GM23338 (cell line): ENCODE measurements at regions not wholly inside any gene's neighbourhood (a gene's known extent, or its start where the extent isn't known, plus 50 kb on each side); places are given as distances from the start of the nearest gene placed in this dataset.

Experiments used
- ATAC-seq: fragments of 200-7000 bp; cut with Tn5 transposase; 3 replicates; pipeline ENCODE4 v1.9.1; 2020
- DNase-seq: peaks from one replicate; pipeline ENCODE4 v3.0.0-alpha.2; 2015; ENCODE audit warnings: low spot score
- H2AFZ ChIP-seq: fragments of 200-600 bp; sonication (generic); 2 replicates; pipeline ENCODE4 v1.8.0; 2016; ENCODE audit warnings: antibody characterized with exemption, mild to moderate bottlenecking, moderate library complexity
- H3F3A ChIP-seq: fragments of 200-600 bp; sonication (generic); replicated peaks from 2 replicates; pipeline ENCODE4 v1.8.0; 2017; ENCODE audit warnings: antibody characterized with exemption, mixed run types, low read depth
- H3K27ac ChIP-seq: fragments of 200-600 bp; sonication (generic); 2 replicates; pipeline ENCODE4 v1.6.1; 2016; ENCODE audit warnings: low read depth
- H3K27me3 ChIP-seq: fragments of 200-600 bp; sonication (generic); 2 replicates; pipeline ENCODE4 v1.8.0; 2016; ENCODE audit warnings: mild to moderate bottlenecking, mixed run types, moderate library complexity; ENCODE audit not compliant: insufficient read depth
- H3K36me3 ChIP-seq: fragments of 200-600 bp; sonication (generic); 2 replicates; pipeline ENCODE4 v1.8.0; 2016; ENCODE audit warnings: mild to moderate bottlenecking; ENCODE audit not compliant: insufficient read depth
- H3K4me1 ChIP-seq: fragments of 200-600 bp; sonication (generic); 2 replicates; pipeline ENCODE4 v1.8.0; 2016; ENCODE audit warnings: mild to moderate bottlenecking, moderate library complexity; ENCODE audit not compliant: insufficient read depth
- H3K4me2 ChIP-seq: fragments of 200-600 bp; sonication (generic); 2 replicates; pipeline ENCODE4 v1.7.1; 2017; ENCODE audit warnings: mixed run types
- H3K4me3 ChIP-seq: fragments of 200-600 bp; sonication (generic); 2 replicates; pipeline ENCODE4 v1.6.1; 2016; ENCODE audit warnings: mixed run types
- H3K79me2 ChIP-seq: fragments of 200-600 bp; sonication (generic); replicated peaks from 2 replicates; pipeline ENCODE4 v1.8.0; 2017; ENCODE audit warnings: mild to moderate bottlenecking; ENCODE audit not compliant: insufficient read depth
- H3K9me2 ChIP-seq: fragments of 200-600 bp; sonication (generic); 2 replicates; pipeline ENCODE4 v1.8.0; 2017; ENCODE audit not compliant: insufficient read depth
- H4K20me1 ChIP-seq: fragments of 200-600 bp; sonication (generic); replicated peaks from 2 replicates; pipeline ENCODE4 v1.8.0; 2017; ENCODE audit warnings: mild to moderate bottlenecking; ENCODE audit not compliant: insufficient read depth
- H3K27ac Mint-ChIP-seq: 2 replicates; pipeline ENCODE4 v1.8.0; 2020; ENCODE audit warnings: inconsistent platforms, mild to moderate bottlenecking, moderate library complexity, mixed read lengths
- H3K27me3 Mint-ChIP-seq: 3 replicates; pipeline ENCODE4 v1.8.0; 2022; ENCODE audit warnings: low read depth, mild to moderate bottlenecking, moderate library complexity, mixed read lengths, inconsistent platforms; ENCODE audit not compliant: insufficient read depth, poor library complexity
- H3K36me3 Mint-ChIP-seq: 3 replicates; pipeline ENCODE4 v1.8.0; 2021; ENCODE audit warnings: low read depth, mild to moderate bottlenecking, inconsistent platforms, moderate library complexity, mixed read lengths
- H3K4me1 Mint-ChIP-seq: 3 replicates; pipeline ENCODE4 v1.8.0; 2020; ENCODE audit warnings: mild to moderate bottlenecking, inconsistent platforms, mixed read lengths
- H3K4me3 Mint-ChIP-seq: 3 replicates; pipeline ENCODE4 v1.8.0; 2021; ENCODE audit warnings: moderate library complexity, mild to moderate bottlenecking, inconsistent platforms, mixed read lengths
- H3K9me3 Mint-ChIP-seq: 3 replicates; pipeline ENCODE4 v1.8.0; 2020; ENCODE audit warnings: moderate library complexity, mild to moderate bottlenecking, inconsistent platforms, mixed read lengths
- CREB1 ChIP-seq: fragments of 250-450 bp; sonication (Bioruptor Pico); IDR thresholded peaks from 2 replicates; pipeline ENCODE4 v1.5.0; 2020; ENCODE audit warnings: low read depth, mild to moderate bottlenecking, moderate library complexity
- CTCF ChIP-seq, 2 experiments: fragments of 200-600 bp in 1 of 2; sonication (generic) in 1 of 2; conservative IDR thresholded peaks; 2 replicates each; pipeline versions ENCODE4 v1.5.1 to v1.6.1; 2016 to 2017; ENCODE audit warnings: antibody characterized with exemption in 2 of 2, low read depth in 2 of 2, mild to moderate bottlenecking in 2 of 2, moderate library complexity in 1 of 2
- ETS1 ChIP-seq: IDR thresholded peaks from 2 replicates; pipeline ENCODE4 v1.6.1; 2016; ENCODE audit warnings: antibody characterized with exemption
- EZH2 ChIP-seq: fragments of 200-600 bp; sonication (generic); IDR thresholded peaks from one replicate; pipeline ENCODE4 v1.8.0; 2017; ENCODE audit warnings: antibody characterized with exemption, mild to moderate bottlenecking, low read depth; ENCODE audit not compliant: unreplicated experiment
- EZH2phosphoT487 ChIP-seq: fragments of 200-600 bp; sonication (generic); IDR thresholded peaks from one replicate; pipeline ENCODE4 v1.8.1; 2018; ENCODE audit warnings: antibody characterized with exemption; ENCODE audit not compliant: unreplicated experiment
- JUNB ChIP-seq: IDR thresholded peaks from one replicate; pipeline ENCODE4 v1.6.1; 2016; ENCODE audit warnings: antibody characterized with exemption; ENCODE audit not compliant: unreplicated experiment
- NANOG ChIP-seq: IDR thresholded peaks from 2 replicates; pipeline ENCODE4 v1.6.1; 2016; ENCODE audit warnings: antibody characterized with exemption, borderline replicate concordance
- POLR2AphosphoS5 ChIP-seq: IDR thresholded peaks from 2 replicates; pipeline ENCODE4 v1.6.1; 2016; ENCODE audit warnings: antibody characterized with exemption, low read depth
- STAT1 ChIP-seq: IDR thresholded peaks from one replicate; pipeline ENCODE4 v1.6.1; 2016; ENCODE audit warnings: antibody characterized with exemption; ENCODE audit not compliant: unreplicated experiment
- ZNF114 ChIP-seq: fragments of 250-450 bp; sonication (Bioruptor Pico); IDR thresholded peaks from 2 replicates; pipeline ENCODE4 v1.5.0; 2020; ENCODE audit warnings: mild to moderate bottlenecking, moderate library complexity
- ZNF331 ChIP-seq: fragments of 250-450 bp; sonication (Bioruptor Pico); IDR thresholded peaks from 2 replicates; pipeline ENCODE4 v1.5.0; 2020; ENCODE audit warnings: low read depth, mild to moderate bottlenecking, moderate library complexity
- TF ChIP-seq, protein P1 (sequence below): IDR thresholded peaks from one replicate; pipeline ENCODE4 v1.6.1; 2018; ENCODE audit warnings: antibody characterized with exemption; ENCODE audit not compliant: unreplicated experiment

DNA sequence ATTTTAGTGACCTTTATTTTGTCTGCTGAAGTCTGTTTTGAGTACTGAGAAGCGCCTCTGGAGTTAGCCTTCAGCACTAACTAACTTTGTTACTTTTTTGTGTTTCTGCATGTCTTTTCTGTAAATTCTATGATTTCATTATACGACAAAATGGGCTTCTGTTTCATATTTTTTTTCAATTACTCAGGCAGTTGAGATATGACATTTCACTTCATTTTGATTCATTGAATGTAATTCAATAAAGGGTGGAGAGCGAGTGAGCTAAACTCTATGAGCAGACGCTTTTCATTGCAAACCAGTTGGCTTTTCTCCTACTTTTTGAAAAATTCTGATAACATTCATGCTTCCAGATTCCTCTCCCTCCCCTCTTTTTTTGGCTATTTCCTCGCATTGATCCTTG lies 84.4 kb upstream of the KCNH8 start (continued):
- TF ChIP-seq NANOG (no peak), CREB1 (CRISPR knock-in tag) (no peak), ZNF114 (no peak), ETS1 (no peak), POLR2AphosphoS5 (no peak), ZNF331 (CRISPR knock-in tag) (no peak)

GRCh38 chr3:19060404-19060803 lies 87.9 kb upstream of the KCNH8 start:
- no peak for ATAC-seq
- DNase-seq = no peak
- no peaks in the 10 kb centered on the region for H3K36me3 Mint-ChIP-seq
- Histone ChIP-seq H3K36me3 (no peaks in the 10 kb centered on the region), H3F3A (no peaks in the 10 kb centered on the region), H3K4me2 (no peak overlapping the region), H3K27me3 (no peaks in the 10 kb centered on the region), H4K20me1 (no peaks in the 10 kb centered on the region), H3K4me3 (no peak overlapping the region), H3K79me2 (no peaks in the 10 kb centered on the region), H2AFZ (no peak overlapping the region), H3K27ac (no peak overlapping the region), H3K4me1 (no peaks in the 10 kb centered on the region), H3K9me2 (no peaks in the 10 kb centered on the region)
- no peak overlapping the region for H3K4me3 Mint-ChIP-seq
- H3K4me1 Mint-ChIP-seq = peaks cover 5% of the 10 kb centered on the region; the same call in 2 of the 3 replicates
- H3K9me3 Mint-ChIP-seq = no peaks in the 10 kb centered on the region
- H3K27me3 Mint-ChIP-seq = no peaks in the 10 kb centered on the region
- H3K27ac Mint-ChIP-seq = no peak overlapping the region
- TF ChIP-seq CTCF (conservative IDR thresholded peaks at IDR 0.05; ENCODE audit: low read depth in 2 of 2) (no peak), ZNF331 (CRISPR knock-in tag) (no peak), EZH2phosphoT487 (no peak), ZNF114 (no peak), STAT1 (no peak), ETS1 (no peak), JUNB (no peak), EZH2 (no peak), CREB1 (CRISPR knock-in tag) (no peak), POLR2AphosphoS5 (no peak)
- TF ChIP-seq, protein P1, sequence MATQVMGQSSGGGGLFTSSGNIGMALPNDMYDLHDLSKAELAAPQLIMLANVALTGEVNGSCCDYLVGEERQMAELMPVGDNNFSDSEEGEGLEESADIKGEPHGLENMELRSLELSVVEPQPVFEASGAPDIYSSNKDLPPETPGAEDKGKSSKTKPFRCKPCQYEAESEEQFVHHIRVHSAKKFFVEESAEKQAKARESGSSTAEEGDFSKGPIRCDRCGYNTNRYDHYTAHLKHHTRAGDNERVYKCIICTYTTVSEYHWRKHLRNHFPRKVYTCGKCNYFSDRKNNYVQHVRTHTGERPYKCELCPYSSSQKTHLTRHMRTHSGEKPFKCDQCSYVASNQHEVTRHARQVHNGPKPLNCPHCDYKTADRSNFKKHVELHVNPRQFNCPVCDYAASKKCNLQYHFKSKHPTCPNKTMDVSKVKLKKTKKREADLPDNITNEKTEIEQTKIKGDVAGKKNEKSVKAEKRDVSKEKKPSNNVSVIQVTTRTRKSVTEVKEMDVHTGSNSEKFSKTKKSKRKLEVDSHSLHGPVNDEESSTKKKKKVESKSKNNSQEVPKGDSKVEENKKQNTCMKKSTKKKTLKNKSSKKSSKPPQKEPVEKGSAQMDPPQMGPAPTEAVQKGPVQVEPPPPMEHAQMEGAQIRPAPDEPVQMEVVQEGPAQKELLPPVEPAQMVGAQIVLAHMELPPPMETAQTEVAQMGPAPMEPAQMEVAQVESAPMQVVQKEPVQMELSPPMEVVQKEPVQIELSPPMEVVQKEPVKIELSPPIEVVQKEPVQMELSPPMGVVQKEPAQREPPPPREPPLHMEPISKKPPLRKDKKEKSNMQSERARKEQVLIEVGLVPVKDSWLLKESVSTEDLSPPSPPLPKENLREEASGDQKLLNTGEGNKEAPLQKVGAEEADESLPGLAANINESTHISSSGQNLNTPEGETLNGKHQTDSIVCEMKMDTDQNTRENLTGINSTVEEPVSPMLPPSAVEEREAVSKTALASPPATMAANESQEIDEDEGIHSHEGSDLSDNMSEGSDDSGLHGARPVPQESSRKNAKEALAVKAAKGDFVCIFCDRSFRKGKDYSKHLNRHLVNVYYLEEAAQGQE = no peak
